ENCODE measurements at regions not wholly inside any gene's neighbourhood (a gene's known extent, or its start where the extent isn't known, plus 50 kb on each side); places are given as distances from the start of the nearest gene placed in this dataset.
"Not testable (repeated sequence)": the region's sequence is repeated elsewhere in the genome, so short reads cannot be mapped to it uniquely, and the experiment has no call there.

DNA sequence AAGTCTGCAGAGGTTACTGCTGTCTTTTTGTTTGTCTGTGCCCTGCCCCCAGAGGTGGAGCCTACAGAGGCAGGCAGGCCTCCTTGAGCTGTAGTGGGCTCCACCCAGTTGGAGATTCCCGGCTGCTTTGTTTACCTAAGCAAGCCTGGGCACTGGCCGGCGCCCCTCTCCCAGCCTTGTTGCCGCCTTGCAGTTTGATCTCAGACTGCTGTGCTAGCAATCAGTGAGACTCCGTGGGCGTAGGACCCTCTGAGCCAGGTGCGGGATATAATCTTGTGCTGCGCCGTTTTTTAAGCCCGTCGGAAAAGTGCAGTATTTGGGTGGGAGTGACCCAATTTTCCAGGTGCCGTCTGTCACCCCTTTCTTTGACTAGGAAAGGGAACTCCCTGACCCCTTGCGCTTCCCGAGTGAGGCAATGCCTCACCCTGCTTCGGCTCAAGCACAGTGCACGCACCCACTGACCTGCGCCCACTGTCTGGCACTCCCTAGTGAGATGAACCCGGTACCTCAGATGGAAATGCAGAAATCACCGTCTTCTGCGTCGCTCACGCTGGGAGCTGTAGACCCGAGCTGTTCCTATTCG is 198.9 kb upstream of the ECI2 start:
- DNase-seq (ENCODE audit: low spot score) = not testable (repeated sequence)

DNA sequence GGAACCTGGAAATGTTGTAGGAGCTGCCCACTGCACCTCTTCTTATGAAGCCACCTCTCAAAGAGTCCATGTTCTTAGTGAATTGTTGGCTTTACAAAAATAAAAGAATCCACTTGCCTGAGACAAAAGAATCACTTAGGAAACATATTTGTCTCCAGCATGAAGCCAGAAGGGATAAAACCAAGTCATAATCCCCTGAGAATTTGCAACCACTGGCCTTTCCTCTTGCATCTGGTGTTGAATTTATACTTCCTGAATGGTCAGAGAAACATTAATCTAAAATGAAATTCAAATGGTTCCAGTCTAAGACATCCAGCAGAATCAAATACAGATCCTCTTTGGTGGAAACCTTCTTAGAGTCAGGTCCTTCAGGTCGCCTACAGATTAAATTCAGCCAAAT is 192.5 kb upstream of the ECI2 start:
- DNase-seq (ENCODE audit: low spot score) = no peak

DNA sequence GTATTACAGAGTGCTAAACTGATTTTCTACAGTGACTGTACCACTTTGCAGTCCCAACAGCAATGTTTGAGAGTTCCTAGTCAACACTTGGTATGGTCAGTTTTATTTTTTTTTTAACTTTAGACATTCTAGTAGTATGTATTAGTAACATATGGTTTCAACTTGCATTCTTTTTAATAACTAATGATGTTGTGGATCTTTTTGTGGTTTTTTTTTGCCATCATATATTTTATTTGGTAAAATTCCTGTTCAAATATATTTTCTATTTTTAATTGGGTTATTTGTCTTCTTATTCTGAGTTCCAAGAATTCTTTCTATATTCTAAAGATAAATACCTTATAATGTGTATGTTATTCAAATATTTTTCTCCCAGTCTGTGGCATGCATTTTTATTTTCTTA is 189.4 kb upstream of the ECI2 start:
- DNase-seq (ENCODE audit: low spot score) = no peak

DNA sequence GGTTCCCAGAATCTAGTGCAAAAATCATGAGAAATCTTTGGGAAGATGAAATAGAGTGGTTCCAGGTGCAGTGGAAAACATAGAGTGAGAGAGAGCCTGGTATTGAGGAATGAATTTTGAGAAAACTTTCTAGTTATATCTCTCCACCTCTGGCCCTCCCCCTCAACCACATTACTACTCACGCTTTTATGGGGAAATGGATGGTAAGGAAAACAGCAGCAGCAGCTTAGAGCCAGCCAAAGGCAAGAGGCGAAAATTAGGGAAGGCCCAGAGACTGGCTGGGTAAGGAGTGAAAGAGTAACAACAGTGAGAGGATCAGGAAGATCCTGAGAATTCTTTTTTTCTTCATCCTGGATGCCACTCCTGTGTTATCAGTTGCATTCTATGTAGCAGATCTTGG is 187.9 kb upstream of the ECI2 start:
- no peak for DNase-seq (ENCODE audit: low spot score)

DNA sequence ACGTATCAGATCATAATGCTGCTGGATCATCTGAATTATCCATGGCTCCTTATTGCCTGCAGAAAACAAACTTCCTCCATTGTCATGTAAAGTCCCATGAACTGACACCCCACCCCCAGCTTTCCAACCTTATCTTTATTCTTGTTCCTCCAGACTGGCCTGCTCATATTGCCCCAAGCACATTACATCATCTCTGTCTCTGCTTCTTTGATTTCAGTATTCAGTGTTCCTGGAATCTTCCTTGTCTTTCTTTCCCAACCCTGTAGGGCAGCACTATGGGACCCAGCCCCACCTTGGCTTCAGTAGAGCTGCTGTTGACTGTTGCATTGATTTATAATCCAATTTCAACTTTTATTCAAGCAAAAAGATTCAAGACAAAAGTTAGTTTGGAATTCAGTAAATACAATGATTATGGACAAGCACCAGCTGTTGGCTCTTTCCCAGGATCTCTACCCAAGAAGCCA is 187.5 kb upstream of the ECI2 start:
- DNase-seq (ENCODE audit: low spot score) = no peak

DNA sequence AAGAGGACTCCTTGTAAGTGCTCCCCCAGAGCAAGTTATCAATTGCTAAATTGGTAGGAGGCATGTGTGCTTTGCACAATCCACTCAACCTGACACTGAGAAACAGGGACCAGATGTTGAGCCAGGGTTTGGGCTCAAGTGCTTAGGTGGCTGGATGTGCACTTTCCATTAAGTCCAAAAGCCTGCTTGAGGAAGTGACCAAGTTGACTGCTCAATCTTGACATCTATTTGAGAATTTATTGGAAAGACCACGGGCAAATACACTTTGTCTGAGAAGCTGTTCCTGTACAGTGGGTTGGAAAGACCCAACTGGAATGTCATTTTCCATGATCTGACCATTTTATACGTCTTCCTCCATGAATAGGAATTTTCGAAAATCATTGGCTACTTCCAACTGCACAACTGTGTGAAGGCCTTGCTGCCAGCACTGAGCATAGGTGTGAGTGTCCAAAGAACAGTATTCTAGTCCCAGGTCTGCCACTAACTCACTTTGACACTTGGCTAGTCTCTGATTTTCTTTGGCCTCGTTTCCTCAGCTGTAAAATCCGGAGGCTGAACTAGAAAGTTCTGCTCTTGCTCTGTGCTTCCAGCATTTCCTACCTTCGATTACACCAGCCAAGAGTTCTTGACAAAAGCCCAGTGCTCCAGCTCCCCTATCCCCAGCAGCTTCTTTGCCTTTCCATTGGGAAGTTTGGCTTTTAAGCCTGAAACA is 186.9 kb upstream of the ECI2 start:
- DNase-seq (ENCODE audit: low spot score) = no peak

DNA sequence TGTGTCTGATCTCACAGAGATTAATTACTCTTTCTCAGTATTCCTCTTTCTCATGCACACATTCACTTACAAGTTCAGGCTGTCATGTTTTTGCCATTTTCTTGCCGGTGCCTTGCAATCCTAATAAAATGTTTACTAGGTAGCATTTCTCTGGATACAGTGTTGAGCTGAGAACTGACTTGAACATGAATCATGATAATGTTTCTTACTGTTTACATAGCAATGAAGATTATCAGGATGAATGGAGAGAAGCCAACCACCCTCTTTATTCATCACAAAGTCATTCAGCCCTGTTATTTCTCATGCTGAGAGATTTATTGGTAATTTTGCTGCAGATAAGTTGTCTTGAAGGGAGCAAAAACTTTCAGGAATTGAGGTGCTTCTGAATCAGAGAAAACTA is 185.5 kb upstream of the ECI2 start:
- DNase-seq (ENCODE audit: low spot score) = no peak

DNA sequence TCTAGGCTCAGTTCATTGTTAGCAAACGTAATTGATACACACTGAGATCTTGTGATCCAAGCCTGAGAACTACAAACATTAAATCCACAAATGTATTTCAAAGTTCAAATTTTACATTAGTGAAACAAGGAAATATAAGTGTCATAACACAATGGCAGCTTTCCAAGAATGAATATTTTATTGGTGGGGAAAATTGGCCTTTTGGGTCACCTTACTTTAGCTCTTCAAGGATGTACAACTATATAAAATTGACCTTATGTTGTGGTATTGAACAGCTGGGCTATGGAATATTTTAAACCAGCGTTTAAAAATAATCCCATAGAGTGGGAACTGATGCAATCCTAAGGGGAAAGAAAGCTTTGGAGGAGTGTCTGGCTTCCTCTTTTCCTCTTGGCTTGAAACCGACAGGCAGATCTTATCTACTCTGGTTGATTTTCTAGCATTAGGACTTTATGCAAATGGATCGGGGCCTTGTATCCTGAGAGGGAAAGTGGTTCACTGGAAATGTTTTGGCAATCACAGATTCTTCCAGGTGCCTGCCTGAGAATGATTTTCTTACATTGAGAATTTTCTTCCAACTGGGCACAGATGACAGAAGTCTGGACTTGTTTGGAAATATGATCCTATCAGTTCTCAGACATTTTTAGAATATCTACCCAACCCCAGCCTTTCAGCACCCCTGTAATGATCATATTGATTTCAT is 184.8 kb upstream of the ECI2 start:
- DNase-seq (ENCODE audit: low spot score) = no peak

DNA sequence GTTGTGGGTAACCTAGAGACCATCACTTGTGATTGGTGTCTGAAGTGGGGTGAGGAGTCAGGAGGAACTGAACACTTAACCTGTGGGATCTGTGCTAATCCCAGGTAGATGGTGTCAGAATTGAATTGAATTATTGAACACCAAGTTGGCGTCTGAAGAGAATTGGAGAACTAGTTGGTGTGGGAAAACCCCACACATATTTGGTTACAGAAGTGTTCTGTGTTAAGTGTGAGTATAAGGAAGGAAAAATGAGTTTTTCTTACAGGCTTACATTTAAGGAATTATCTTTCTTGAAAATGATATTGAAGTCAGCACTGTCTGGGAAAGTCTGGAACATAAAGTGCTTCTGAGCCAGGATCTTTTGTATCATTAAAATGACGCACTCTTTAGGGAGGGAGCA is 182.9 kb upstream of the ECI2 start:
- no peak for DNase-seq (ENCODE audit: low spot score)

DNA sequence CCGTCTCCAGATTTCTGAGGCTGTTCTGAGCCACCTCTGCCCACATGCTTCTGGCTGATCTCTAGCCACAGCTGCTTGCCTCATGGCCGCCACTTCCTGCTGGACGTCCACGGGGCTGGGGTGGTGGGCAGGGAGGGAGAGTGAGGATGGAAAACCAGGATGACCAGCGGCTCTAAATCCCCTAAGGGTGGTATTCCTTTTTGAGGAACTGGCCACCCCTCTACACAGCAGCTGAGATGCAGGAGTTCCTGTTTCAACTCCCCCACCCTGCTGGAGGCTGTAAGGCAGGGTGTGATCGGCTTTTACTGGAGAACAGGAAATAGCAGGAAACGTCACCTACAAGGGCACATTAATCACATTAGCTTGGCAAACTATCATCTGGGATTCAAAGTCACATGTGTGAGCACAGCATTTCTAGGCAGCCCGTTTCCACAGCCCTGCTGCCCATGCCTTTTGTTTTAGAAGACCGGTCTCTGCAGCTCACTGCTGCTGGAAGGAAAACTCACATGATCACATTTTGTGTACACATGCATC is 181.6 kb upstream of the ECI2 start:
- DNase-seq (ENCODE audit: low spot score) = no peak

DNA sequence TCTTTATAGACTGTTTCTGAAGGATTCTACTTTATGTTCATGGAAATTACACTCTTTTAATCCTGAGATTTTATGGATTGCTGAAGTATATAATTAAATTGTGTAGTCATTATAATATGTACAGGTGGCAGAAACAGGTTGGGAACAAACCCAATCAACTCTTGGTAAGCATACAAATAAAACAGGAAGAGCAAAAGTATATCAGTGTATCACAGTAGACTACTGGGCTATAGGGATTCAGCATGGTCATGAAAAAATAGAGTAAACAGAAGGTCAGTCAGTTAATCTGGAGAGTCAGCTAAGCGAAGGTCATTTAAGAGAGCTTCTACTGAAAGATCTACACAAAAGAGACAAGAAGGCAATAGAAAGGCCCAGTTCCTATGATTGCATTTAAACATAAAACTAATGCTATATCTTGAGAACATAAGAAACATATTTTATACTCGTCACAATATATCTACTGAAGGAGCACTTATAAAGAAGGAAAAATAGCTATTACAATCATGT is 178.9 kb upstream of the ECI2 start:
- DNase-seq (ENCODE audit: low spot score) = no peak

DNA sequence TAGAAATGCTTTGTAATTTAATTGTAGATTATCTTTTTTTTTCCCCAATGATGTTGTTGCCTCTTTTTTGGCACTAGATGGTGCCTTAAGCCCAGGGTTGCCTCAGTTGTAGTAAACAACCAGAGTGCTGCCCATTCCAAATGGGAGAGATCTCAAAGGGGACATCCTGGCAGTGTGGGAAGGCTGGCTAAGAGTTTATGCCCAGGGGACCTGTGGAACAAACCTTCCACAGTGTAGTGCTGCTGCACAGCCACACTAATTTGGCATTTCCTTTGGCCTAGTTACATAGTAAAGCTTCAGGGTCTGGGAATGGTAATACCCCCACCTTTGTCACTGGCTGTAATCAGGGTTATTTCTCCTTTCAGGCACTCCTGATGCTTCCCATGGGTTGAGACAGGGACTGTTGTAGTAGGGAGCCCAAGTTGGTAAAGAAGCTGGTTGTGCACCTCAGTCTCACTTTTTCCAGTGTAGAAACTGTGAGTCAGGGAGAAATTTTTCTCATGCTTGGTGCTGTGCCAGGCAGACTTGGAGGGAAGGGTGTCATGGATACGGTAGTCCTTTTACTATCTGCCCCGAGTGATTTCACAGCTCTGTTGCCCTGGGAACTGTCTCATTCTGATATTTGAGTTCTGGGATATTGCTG is 177.8 kb upstream of the ECI2 start:
- no peak for DNase-seq (ENCODE audit: low spot score)

DNA sequence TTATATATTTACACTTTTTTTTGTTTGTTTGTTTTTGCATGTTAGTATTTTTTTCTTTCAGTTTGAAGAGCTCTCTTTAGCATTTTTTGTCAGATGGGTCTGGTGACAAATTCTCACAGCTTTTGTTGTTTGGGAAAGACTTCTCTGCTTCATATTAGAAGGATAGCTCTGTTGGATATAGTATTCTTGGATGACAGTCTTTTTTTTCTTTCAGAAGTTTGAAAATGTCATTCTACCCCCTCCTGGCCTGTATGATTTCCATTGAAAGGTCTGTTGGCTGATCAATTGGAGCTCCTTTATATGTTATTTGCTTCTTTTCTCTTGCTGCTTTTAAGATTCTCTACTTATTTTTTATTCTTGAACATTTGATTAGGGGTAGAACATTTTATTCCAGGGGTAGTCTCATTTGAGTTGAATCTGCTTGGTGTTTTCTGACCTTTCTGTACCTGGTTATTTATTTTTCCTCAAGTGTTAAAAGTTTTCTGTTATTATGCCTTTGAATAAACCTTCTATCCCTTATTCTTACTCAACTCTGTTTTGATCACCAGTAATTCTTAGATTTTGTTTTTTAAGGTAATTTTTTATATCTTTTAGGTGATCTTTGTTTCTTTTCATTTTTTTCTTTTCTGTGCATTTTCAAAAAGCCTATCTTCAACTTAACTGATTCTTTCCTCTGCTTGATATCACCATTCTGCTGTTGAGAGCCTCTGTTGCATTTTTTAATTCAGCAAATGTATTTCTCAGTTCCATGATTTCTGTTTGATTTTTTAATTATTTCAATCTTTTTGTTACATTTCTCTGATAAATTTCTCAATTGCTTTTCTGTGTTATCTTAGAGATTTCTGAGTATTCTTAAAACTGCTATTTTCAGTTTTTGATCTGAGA is 176.8 kb upstream of the ECI2 start:
- DNase-seq (ENCODE audit: low spot score) = no peak

DNA sequence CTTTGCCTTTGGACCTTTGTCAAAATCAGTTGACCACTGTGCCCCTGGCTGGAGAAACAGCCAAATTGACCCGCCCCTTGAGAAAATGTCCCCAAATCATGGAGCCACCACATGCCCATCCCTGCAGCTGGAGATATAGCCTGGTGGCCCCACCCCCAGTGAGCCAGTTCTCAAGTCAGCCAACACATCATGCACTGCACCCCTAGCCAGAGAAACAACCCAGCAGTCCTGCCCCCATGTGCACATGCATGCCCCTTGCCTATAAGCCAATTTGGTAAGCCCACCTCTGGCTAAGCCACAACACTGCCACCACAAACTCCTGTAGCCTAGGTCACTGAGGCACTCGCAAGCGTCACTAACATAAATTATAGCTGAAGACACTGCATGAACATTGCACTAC is 174.2 kb upstream of the ECI2 start:
- DNase-seq (ENCODE audit: low spot score) = no peak

DNA sequence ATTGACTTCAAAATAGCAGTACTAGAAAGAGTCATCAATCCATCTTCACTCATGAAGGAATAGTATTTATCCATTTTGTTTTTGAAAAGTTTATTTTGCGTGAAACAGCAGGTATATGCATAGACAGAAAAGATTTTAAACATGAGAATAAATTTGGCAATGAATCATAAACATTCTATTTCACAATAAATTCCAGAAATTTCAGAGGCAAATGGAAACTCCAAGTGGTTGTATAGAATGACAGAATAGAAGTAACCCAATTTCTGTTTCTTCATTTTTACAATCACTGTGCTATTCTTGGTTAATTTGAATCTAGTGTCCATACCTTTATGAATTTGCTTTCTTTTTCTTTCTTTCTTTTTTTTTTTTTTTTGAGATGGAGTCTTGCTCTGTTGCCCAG is 173.0 kb upstream of the ECI2 start:
- no peak for DNase-seq (ENCODE audit: low spot score)

DNA sequence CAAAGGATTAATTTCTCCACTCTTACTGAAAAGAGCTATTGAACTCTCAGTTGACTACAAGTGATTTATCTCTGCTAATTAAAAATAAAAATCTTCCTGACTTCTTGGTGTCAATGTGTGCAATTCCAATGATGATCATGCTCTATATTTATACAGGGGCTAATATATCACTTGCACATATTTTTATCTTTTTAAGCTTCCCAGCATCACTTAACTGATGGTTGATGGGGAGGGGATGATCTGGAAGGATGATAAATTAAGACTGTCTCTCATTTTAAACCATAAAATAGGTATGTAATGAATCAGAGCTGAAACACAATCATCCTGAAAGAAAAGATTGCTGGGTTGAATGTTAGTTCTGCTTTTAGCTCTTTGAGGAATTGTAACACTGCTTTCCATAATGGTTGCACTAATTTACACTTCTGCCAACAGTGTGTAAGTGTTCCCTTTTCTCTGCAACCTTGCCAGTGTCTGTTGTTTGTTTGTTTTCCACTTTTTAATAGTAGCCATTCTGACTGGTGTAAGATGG is 169.6 kb upstream of the ECI2 start:
- DNase-seq (ENCODE audit: low spot score) = no peak

DNA sequence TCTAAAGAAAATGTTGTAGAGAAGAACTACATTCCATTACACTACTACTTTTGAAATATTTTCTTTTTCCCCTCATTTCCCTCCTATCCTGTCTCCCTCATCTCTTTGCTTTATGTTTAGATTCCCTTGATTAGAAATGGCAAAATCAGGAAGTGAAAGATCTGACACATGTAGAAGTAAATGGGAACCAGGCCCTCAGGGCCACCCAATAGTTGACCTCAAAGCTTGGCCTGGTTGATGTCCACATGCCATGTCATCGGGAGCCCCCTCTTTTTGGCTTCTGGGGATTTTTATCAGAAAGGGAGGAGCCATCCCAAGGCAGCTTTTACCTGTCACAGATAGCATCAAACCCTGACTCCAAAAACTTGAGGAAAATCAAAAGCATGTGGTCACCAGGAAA is 168.3 kb upstream of the ECI2 start:
- no peak for DNase-seq (ENCODE audit: low spot score)

DNA sequence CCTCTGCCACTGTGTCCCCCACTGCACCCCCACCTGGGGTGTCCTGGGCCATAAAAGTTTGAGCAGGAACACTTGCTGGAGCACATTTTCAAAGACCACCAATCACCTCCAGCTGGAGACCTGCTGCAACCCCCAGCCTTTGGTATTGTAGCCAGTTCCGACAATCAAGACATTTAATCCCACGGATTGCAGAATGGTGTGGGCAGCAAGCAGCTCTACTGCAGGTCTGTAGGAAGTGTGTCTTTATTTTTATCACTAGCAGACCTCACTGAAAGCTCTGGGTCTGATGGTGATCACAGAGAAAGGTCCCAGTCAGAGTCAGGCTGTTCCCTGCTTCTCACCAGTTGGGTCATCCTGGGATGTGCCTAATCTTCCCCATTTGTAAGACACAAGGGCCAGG is 167.1 kb upstream of the ECI2 start:
- DNase-seq (ENCODE audit: low spot score) = no peak

DNA sequence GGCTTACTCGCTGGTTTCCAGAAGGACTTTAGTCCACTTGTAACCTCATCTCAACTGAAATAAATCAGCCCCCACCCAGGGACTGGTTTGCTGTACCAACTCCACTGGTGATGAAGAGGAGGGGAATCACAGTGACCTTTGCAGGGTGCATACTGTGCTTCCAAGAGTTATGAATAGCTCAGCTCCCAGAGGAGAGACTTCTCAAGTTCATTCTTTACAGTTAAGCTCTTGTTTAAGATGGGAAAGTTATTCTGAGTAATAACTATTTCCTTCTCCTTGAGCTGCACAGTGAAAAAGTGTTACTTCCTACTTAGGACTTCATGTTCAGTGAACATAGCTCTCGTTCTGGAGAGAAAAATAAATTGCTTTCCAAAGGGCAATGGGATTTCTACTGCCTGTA is 166.5 kb upstream of the ECI2 start:
- no peak for DNase-seq (ENCODE audit: low spot score)

DNA sequence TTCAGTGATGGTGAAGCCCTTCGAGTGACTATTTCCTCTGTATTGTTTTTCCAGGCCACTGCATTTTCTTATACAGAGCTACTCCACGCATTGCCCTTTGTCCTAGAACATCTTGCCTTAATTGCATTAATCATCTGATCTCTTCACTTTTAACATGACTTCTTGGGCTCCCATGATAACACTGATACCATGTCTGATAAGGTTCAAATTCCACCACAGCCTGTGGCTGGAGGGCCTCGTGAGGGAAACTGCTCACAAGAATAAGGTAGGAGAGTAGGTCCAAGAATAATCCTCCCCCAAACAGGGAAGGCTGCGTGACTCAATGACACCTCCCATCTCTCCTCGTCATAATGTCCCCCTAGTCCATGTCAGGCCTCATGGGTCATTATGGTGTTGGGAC is 165.5 kb upstream of the ECI2 start:
- no peak for DNase-seq (ENCODE audit: low spot score)

DNA sequence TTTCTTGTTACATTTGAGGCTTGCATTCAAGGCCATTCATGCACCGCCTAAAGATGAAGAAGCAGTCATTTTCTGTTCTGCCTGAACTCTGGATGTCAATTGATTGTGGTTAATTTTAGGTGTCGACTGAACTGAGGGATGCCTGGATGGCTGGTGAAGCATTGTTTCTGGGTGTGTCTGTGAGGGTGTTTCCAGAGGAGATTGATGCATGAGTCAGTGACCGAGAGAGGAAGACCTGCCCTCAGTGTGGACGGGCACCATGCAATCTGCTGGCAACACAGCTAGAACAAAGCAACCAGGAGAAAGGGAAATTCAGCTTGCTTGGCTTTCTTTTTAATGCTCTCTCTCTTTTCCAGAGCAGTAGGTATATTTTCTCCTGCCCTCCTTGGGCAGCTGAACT is 164.1 kb upstream of the ECI2 start:
- no peak for DNase-seq (ENCODE audit: low spot score)

All from SK-N-DZ (cell line).